ENCODE measurements at regions not wholly inside any gene's neighbourhood (a gene's known extent, or its start where the extent isn't known, plus 50 kb on each side); places are given as distances from the start of the nearest gene placed in this dataset.

- no peak for TF ChIP-seq CTCF (IDR thresholded peaks at IDR 0.05; ENCODE audit: low read depth, low read length, missing control alignments)
- DNase-seq (ENCODE audit: low read depth): no peak
- H3K4me3 ChIP-seq (ENCODE audit: low read depth, low read length): no peak overlapping the region
- in situ Hi-C loops (cut with HindIII; ENCODE audit: low sequenced_read_pairs): no loop called here
Observed at GRCh38 chr4:182074810-182075209, 168.4 kb upstream of the TENM3 start.

GRCh38 chr4:182082910-182083309, 160.3 kb upstream of the TENM3 start:
- H3K4me3 ChIP-seq (ENCODE audit: low read depth, low read length): no peak overlapping the region
- no peak for TF ChIP-seq CTCF (IDR thresholded peaks at IDR 0.05; ENCODE audit: low read depth, low read length, missing control alignments)
- in situ Hi-C loops (cut with HindIII; ENCODE audit: low sequenced_read_pairs): no loop called here
- DNase-seq (ENCODE audit: low read depth): no peak

GRCh38 chr4:182083671-182084410, 159.4 kb upstream of the TENM3 start:
- DNase-seq (ENCODE audit: low read depth): no peak
- in situ Hi-C loops (cut with HindIII; ENCODE audit: low sequenced_read_pairs): no loop called here
- H3K4me3 ChIP-seq (ENCODE audit: low read depth, low read length): peak overlapping the region; percentile 0
- TF ChIP-seq CTCF (IDR thresholded peaks at IDR 0.05; ENCODE audit: low read depth, low read length, missing control alignments): no peak

- DNase-seq (ENCODE audit: low read depth): peak; percentile 85
- no peak for TF ChIP-seq CTCF (IDR thresholded peaks at IDR 0.05; ENCODE audit: low read depth, low read length, missing control alignments)
- H3K4me3 ChIP-seq (ENCODE audit: low read depth, low read length): peak overlapping the region; percentile 18
- in situ Hi-C loops (cut with HindIII; ENCODE audit: low sequenced_read_pairs): no loop called here
Observed at GRCh38 chr4:182085051-182085480, 158.1 kb upstream of the TENM3 start.

- DNase-seq (ENCODE audit: low read depth): no peak
- no peak for TF ChIP-seq CTCF (IDR thresholded peaks at IDR 0.05; ENCODE audit: low read depth, low read length, missing control alignments)
- in situ Hi-C loops (cut with HindIII; ENCODE audit: low sequenced_read_pairs): no loop called here
- H3K4me3 ChIP-seq (ENCODE audit: low read depth, low read length): no peak overlapping the region
Observed at GRCh38 chr4:182089326-182089725, 153.9 kb upstream of the TENM3 start.

- in situ Hi-C loops (cut with HindIII; ENCODE audit: low sequenced_read_pairs): no loop called here
- DNase-seq (ENCODE audit: low read depth): no peak
- TF ChIP-seq CTCF (IDR thresholded peaks at IDR 0.05; ENCODE audit: low read depth, low read length, missing control alignments): no peak
- no peak overlapping the region for H3K4me3 ChIP-seq (ENCODE audit: low read depth, low read length)
Observed at GRCh38 chr4:182090186-182090585, 153.0 kb upstream of the TENM3 start.

Measured in astrocyte of the cerebellum (primary cell).